Esophagus muscularis mucosa (tissue), 2 donors: ENCODE measurements at regions not wholly inside any gene's neighbourhood (a gene's known extent, or its start where the extent isn't known, plus 50 kb on each side); places are given as distances from the start of the nearest gene placed in this dataset.

Experiments used
- POLR2A ChIP-seq: fragments of 450-650 bp; IDR thresholded peaks from one replicate; pipeline ENCODE4 v1.6.1; 2017; ENCODE audit warnings: antibody characterized with exemption, moderate library complexity, mild to moderate bottlenecking, low read depth
- POLR2AphosphoS5 ChIP-seq, 2 donors: sonication (generic); formaldehyde crosslinking; IDR thresholded peaks; one replicate each; pipeline ENCODE4 v1.6.1; 2017; ENCODE audit warnings: antibody characterized with exemption in 2 of 2

- TF ChIP-seq POLR2AphosphoS5 (IDR thresholded peaks at IDR 0.05) (no peak), POLR2A (no peak)
Measured at GRCh38 chr5:50922942-50923767, 256.7 kb downstream of the PARP8 start.
